HL-60 (cell line): ENCODE measurements at regions not wholly inside any gene's neighbourhood (a gene's known extent, or its start where the extent isn't known, plus 50 kb on each side); places are given as distances from the start of the nearest gene placed in this dataset.

ENCODE experiments used
- DNase-seq, 2 experiments: peaks; one replicate each; pipeline ENCODE4 v3.0.0-alpha.2; 2010 to 2020; ENCODE audit warnings: low read depth in 1 of 2, low spot score in 1 of 2
- H3K27ac ChIP-seq: fragments of 250-450 bp; sonication (Bioruptor Pico); replicated peaks from 2 replicates; pipeline ENCODE4 v1.5.1; 2020; ENCODE audit warnings: mild to moderate bottlenecking, moderate library complexity
- H3K27me3 ChIP-seq: fragments of 250-450 bp; sonication (Bioruptor Pico); 2 replicates; pipeline ENCODE4 v1.5.1; 2021; ENCODE audit warnings: mild to moderate bottlenecking, moderate library complexity; ENCODE audit not compliant: insufficient read depth, poor library complexity, severe bottlenecking
- H3K4me3 ChIP-seq: replicated peaks from 2 replicates; pipeline ENCODE4 v1.5.1; 2011; ENCODE audit warnings: mild to moderate bottlenecking, control low read depth, low read length; ENCODE audit not compliant: insufficient read depth
- GABPA ChIP-seq: IDR thresholded peaks from 2 replicates; pipeline ENCODE4 v1.6.1; 2012; ENCODE audit warnings: low read depth
- POLR2AphosphoS5 ChIP-seq: IDR thresholded peaks from 2 replicates; pipeline ENCODE4 v1.6.1; 2012; ENCODE audit warnings: low read depth
- REST ChIP-seq: IDR thresholded peaks from 2 replicates; pipeline ENCODE4 v1.6.1; 2012; ENCODE audit warnings: low read depth; ENCODE audit not compliant: insufficient replicate concordance
- SPI1 ChIP-seq: IDR thresholded peaks from 2 replicates; pipeline ENCODE4 v1.6.1; 2012; ENCODE audit warnings: low read depth, mild to moderate bottlenecking, borderline replicate concordance
- TF ChIP-seq, protein P1 (sequence below): IDR thresholded peaks from one replicate; pipeline ENCODE4 v1.5.1; 2011; ENCODE audit warnings: low read length, control low read depth, inconsistent platforms; ENCODE audit not compliant: insufficient read depth

GRCh38 chr6:3526962-3527650 is 70.3 kb upstream of the SLC22A23 start:
- Histone ChIP-seq H3K27ac (no peak overlapping the region), H3K27me3 (no peaks in the 10 kb centered on the region), H3K4me3 (no peak overlapping the region)
- TF ChIP-seq REST, result no peak
- no peak for TF ChIP-seq SPI1
- TF ChIP-seq, protein P1, sequence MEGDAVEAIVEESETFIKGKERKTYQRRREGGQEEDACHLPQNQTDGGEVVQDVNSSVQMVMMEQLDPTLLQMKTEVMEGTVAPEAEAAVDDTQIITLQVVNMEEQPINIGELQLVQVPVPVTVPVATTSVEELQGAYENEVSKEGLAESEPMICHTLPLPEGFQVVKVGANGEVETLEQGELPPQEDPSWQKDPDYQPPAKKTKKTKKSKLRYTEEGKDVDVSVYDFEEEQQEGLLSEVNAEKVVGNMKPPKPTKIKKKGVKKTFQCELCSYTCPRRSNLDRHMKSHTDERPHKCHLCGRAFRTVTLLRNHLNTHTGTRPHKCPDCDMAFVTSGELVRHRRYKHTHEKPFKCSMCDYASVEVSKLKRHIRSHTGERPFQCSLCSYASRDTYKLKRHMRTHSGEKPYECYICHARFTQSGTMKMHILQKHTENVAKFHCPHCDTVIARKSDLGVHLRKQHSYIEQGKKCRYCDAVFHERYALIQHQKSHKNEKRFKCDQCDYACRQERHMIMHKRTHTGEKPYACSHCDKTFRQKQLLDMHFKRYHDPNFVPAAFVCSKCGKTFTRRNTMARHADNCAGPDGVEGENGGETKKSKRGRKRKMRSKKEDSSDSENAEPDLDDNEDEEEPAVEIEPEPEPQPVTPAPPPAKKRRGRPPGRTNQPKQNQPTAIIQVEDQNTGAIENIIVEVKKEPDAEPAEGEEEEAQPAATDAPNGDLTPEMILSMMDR, result no peak
- TF ChIP-seq POLR2AphosphoS5, result no peak
- no peak for TF ChIP-seq GABPA
- DNase-seq, result no peak

- Histone ChIP-seq H3K27ac (no peak overlapping the region), H3K27me3 (no peaks in the 10 kb centered on the region), H3K4me3 (no peak overlapping the region)
- DNase-seq, result no peak
- TF ChIP-seq, protein P1, result no peak
- no peak for TF ChIP-seq REST
- TF ChIP-seq POLR2AphosphoS5, result no peak
- no peak for TF ChIP-seq GABPA
Measured at GRCh38 chr6:3525915-3526314, 69.1 kb upstream of the SLC22A23 start.

DNA sequence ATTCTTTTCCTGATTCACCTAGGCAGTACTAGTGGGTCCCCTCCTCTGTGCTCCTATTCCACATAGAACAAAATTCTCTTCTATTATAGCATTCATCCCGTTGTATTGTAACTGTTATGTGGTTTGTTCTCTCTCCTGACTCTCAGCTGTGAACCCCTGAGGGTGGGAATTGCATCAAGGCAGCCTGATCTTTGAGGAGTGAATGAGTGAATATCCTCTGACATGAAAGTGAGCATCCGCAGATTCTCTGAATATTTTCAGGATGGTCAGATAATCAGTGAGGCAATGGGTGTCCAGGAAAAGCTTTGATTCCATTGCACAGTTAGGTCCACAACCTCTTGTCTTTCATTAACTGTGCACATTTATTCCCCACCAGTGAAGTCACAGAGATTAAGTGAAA is 67.6 kb upstream of the SLC22A23 start:
- Histone ChIP-seq H3K27me3 (peaks cover 4% of the 10 kb centered on the region), H3K27ac (no peak overlapping the region), H3K4me3 (no peak overlapping the region)
- no peak for DNase-seq
- TF ChIP-seq SPI1, result no peak

GRCh38 chr6:3523966-3524365 is 67.1 kb upstream of the SLC22A23 start:
- no peak for DNase-seq
- Histone ChIP-seq H3K4me3 (no peak overlapping the region), H3K27ac (no peak overlapping the region), H3K27me3 (peaks cover 4% of the 10 kb centered on the region)
- TF ChIP-seq REST (no peak), SPI1 (no peak)
- TF ChIP-seq, protein P1, result no peak
